H1 (cell line): ENCODE measurements at regions not wholly inside any gene's neighbourhood (a gene's known extent, or its start where the extent isn't known, plus 50 kb on each side); places are given as distances from the start of the nearest gene placed in this dataset.

ENCODE experiments used
- RXRA ChIP-seq: IDR thresholded peaks from 2 replicates; pipeline ENCODE4 v1.6.1; 2011; ENCODE audit warnings: low read depth, mild to moderate bottlenecking, low read length, moderate library complexity; ENCODE audit not compliant: insufficient read depth
- TF ChIP-seq, protein P1 (sequence below), 3 experiments: IDR thresholded peaks; 1 replicate in 2 of 3; 2 replicates in 1 of 3; pipeline versions ENCODE4 v1.5.1 to v1.6.1; 2011; ENCODE audit warnings: low read length in 3 of 3, mild to moderate bottlenecking in 3 of 3, inconsistent platforms in 2 of 3, low read depth in 1 of 3, moderate library complexity in 1 of 3; ENCODE audit not compliant: insufficient read depth in 1 of 3; ENCODE audit errors: control extremely low read depth in 1 of 3
- TF ChIP-seq, protein P2 (sequence below): IDR thresholded peaks from 2 replicates; pipeline ENCODE4 v1.6.1; 2011; ENCODE audit warnings: low read length, improper control_type of control experiment
- TF ChIP-seq, protein P3 (sequence below): IDR thresholded peaks from 2 replicates; pipeline ENCODE4 v1.6.1; 2012; ENCODE audit warnings: inconsistent platforms

DNA sequence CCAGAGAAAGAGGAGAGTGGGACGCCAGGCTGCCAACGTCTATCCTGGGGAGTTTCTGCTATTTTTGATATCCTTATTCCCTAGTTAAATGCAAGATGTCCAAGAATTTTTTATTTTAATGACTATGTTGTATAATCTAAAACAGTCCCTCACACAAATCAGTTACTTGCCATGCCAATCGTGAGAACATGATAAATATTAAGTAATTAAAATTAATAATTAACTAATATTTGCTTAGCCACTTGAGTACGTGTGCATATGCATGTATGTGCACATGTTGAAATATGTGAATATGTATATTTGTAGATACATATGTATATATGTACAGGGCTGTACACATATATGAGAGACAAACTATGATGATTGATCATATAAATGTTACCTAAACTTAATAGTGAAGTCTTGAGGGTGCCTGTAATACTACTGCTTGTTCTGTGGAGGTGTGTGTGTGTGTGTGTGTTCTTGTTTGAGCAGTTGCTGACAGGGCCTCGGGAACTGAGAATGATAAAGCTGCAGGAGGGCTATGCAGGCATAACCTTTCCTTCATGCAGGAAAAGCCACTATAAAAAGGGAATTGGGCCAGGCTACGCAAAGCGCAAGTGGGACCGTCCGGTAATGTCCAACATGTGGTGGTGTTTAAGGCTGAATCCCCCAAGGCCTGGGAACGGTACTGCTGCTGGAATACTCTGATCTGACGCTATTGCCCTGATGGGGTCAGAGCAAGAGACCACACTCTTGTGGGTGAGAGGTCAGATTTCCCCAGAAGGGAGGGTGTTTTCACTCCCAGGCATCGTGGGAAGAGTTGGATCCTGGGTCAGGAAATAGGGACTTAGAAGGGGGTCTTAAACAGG lies 148.3 kb upstream of the TBX18 start:
- no peak for TF ChIP-seq RXRA
- TF ChIP-seq, protein P1, sequence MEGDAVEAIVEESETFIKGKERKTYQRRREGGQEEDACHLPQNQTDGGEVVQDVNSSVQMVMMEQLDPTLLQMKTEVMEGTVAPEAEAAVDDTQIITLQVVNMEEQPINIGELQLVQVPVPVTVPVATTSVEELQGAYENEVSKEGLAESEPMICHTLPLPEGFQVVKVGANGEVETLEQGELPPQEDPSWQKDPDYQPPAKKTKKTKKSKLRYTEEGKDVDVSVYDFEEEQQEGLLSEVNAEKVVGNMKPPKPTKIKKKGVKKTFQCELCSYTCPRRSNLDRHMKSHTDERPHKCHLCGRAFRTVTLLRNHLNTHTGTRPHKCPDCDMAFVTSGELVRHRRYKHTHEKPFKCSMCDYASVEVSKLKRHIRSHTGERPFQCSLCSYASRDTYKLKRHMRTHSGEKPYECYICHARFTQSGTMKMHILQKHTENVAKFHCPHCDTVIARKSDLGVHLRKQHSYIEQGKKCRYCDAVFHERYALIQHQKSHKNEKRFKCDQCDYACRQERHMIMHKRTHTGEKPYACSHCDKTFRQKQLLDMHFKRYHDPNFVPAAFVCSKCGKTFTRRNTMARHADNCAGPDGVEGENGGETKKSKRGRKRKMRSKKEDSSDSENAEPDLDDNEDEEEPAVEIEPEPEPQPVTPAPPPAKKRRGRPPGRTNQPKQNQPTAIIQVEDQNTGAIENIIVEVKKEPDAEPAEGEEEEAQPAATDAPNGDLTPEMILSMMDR (IDR thresholded peaks at IDR 0.05; ENCODE audit: control extremely low read depth in 1 of 3, insufficient read depth in 1 of 3, low read depth in 1 of 3, low read length in 3 of 3): no peak
- TF ChIP-seq, protein P2, sequence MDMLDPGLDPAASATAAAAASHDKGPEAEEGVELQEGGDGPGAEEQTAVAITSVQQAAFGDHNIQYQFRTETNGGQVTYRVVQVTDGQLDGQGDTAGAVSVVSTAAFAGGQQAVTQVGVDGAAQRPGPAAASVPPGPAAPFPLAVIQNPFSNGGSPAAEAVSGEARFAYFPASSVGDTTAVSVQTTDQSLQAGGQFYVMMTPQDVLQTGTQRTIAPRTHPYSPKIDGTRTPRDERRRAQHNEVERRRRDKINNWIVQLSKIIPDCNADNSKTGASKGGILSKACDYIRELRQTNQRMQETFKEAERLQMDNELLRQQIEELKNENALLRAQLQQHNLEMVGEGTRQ: no peak
- TF ChIP-seq, protein P3, sequence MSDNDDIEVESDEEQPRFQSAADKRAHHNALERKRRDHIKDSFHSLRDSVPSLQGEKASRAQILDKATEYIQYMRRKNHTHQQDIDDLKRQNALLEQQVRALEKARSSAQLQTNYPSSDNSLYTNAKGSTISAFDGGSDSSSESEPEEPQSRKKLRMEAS: no peak
